Stomach (tissue), 4 donors: ENCODE measurements at regions not wholly inside any gene's neighbourhood (a gene's known extent, or its start where the extent isn't known, plus 50 kb on each side); places are given as distances from the start of the nearest gene placed in this dataset.

ENCODE experiments used
- EP300 ChIP-seq: sonication (generic); formaldehyde crosslinking; IDR thresholded peaks from one replicate; pipeline ENCODE4 v1.6.1; 2017; ENCODE audit warnings: antibody characterized with exemption
- POLR2AphosphoS5 ChIP-seq, 3 donors: sonication (generic); formaldehyde crosslinking; IDR thresholded peaks; one replicate each; pipeline ENCODE4 v1.6.1; 2016; ENCODE audit warnings: antibody characterized with exemption in 3 of 3
- TF ChIP-seq, protein P1 (sequence below), 7 experiments: fragments of 450-650 bp in 4 of 7; fragments of 200-600 bp in 3 of 7; sonication (generic) in 3 of 7; IDR thresholded peaks; one replicate each; pipeline ENCODE4 v1.5.1; 2016 to 2019; ENCODE audit warnings: antibody characterized with exemption in 7 of 7, control low read depth in 2 of 7, mild to moderate bottlenecking in 1 of 7

DNA sequence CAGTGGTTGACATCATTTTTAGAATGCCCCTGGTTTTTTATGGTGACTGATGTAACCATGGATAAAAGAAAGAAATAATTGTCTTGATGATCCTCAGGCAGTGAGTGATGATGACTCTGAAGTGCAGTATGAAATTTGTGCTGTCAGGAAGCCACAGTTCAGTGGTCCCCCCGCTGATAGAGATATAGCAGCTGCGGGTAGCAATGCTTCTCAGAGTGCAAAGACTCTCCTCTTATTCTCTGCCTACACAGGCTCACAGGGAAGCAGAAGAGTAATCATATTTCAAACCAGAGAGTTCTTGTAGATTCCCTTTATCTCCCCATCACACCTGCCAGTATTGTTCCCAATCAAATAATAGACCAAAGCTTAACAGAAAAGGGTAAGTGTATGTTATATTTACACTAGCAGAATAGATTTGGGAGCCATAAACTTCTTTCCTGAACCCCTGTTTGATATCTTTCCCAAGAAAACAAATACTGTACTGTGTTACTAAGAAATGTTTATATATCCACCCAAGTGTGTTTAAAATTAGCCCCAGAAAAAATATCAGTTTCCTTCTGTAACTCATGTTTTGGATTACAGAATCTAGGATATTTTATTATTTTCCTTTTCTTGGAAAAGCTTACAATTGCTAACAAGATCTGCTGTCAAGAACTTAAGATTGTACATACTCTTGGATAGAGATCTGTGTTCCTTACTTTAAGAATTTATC, 1817.4 kb upstream of the FLRT2 start:
- TF ChIP-seq, protein P1, sequence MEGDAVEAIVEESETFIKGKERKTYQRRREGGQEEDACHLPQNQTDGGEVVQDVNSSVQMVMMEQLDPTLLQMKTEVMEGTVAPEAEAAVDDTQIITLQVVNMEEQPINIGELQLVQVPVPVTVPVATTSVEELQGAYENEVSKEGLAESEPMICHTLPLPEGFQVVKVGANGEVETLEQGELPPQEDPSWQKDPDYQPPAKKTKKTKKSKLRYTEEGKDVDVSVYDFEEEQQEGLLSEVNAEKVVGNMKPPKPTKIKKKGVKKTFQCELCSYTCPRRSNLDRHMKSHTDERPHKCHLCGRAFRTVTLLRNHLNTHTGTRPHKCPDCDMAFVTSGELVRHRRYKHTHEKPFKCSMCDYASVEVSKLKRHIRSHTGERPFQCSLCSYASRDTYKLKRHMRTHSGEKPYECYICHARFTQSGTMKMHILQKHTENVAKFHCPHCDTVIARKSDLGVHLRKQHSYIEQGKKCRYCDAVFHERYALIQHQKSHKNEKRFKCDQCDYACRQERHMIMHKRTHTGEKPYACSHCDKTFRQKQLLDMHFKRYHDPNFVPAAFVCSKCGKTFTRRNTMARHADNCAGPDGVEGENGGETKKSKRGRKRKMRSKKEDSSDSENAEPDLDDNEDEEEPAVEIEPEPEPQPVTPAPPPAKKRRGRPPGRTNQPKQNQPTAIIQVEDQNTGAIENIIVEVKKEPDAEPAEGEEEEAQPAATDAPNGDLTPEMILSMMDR (IDR thresholded peaks at IDR 0.05): no peak
- no peak for TF ChIP-seq POLR2AphosphoS5 (IDR thresholded peaks at IDR 0.05)
- no peak for TF ChIP-seq EP300
